ENCODE measurements at regions not wholly inside any gene's neighbourhood (a gene's known extent, or its start where the extent isn't known, plus 50 kb on each side); places are given as distances from the start of the nearest gene placed in this dataset. TPM values are rescaled to one million over a fixed set of nuclear protein-coding genes. Genes with fewer than 3 reads are reported as not detected.

GRCh38 chr1:223052462-223052861 is 90.6 kb downstream of the TLR5 start:
- Histone ChIP-seq H3K27me3 (no peaks in the 10 kb centered on the region), H3K9me3 (no peaks in the 10 kb centered on the region), H3K4me3 (no peak overlapping the region), H3K36me3 (no peaks in the 10 kb centered on the region), H3K27ac (no peak overlapping the region), H3K4me1 (no peaks in the 10 kb centered on the region)
- intact Hi-C loops (cut with DNase I), result no loop called here
- no peak for TF ChIP-seq POLR2AphosphoS5 (IDR thresholded peaks at IDR 0.05; ENCODE audit: insufficient read depth in 1 of 2, low read depth in 1 of 2)
- no peak for TF ChIP-seq POLR2A (IDR thresholded peaks at IDR 0.05)
- TF ChIP-seq, protein P1, sequence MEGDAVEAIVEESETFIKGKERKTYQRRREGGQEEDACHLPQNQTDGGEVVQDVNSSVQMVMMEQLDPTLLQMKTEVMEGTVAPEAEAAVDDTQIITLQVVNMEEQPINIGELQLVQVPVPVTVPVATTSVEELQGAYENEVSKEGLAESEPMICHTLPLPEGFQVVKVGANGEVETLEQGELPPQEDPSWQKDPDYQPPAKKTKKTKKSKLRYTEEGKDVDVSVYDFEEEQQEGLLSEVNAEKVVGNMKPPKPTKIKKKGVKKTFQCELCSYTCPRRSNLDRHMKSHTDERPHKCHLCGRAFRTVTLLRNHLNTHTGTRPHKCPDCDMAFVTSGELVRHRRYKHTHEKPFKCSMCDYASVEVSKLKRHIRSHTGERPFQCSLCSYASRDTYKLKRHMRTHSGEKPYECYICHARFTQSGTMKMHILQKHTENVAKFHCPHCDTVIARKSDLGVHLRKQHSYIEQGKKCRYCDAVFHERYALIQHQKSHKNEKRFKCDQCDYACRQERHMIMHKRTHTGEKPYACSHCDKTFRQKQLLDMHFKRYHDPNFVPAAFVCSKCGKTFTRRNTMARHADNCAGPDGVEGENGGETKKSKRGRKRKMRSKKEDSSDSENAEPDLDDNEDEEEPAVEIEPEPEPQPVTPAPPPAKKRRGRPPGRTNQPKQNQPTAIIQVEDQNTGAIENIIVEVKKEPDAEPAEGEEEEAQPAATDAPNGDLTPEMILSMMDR (IDR thresholded peaks at IDR 0.05), result no peak
- no peak for DNase-seq (ENCODE audit: extremely low spot score in 2 of 2)

DNA sequence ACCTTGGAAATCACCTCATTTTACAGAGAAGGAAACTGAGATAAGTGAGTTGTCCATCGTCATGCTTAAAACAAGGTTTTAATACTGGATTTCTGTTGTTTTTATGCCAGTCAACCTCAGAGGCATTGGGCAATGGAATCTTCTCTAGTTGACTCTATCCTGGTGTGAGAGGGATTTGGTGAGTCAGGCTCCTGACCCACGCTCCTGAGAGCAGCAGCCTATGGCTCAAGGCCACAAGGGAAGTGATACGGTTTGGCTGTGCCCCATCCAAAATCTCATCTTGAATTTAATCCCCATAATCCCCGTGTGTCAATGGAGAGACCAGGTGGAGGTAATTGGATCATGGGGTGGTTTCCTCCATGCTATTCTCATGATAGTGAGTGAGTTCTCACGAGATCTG is 90.1 kb downstream of the TLR5 start:
- Histone ChIP-seq H3K4me1 (no peaks in the 10 kb centered on the region), H3K9me3 (no peaks in the 10 kb centered on the region), H3K27me3 (no peaks in the 10 kb centered on the region), H3K36me3 (no peaks in the 10 kb centered on the region), H3K27ac (no peak overlapping the region), H3K4me3 (no peak overlapping the region)
- TF ChIP-seq, protein P1 (IDR thresholded peaks at IDR 0.05), result no peak
- intact Hi-C loops (cut with DNase I), result no loop called here
- DNase-seq (ENCODE audit: extremely low spot score in 2 of 2), result no peak

GRCh38 chr1:223056802-223057201 is 86.2 kb downstream of the TLR5 start:
- no peak for DNase-seq (ENCODE audit: extremely low spot score in 2 of 2)
- H3K9me3 ChIP-seq, result no peaks in the 10 kb centered on the region
- no peaks in the 10 kb centered on the region for H3K36me3 ChIP-seq
- intact Hi-C loops (cut with DNase I), result no loop called here
- H3K4me3 ChIP-seq, result no peak overlapping the region
- no peak for TF ChIP-seq POLR2A (IDR thresholded peaks at IDR 0.05)
- TF ChIP-seq, protein P1 (IDR thresholded peaks at IDR 0.05), result no peak
- TF ChIP-seq POLR2AphosphoS5 (IDR thresholded peaks at IDR 0.05; ENCODE audit: insufficient read depth in 1 of 2, low read depth in 1 of 2), result no peak
- H3K27ac ChIP-seq, result no peak overlapping the region
- no peaks in the 10 kb centered on the region for H3K4me1 ChIP-seq
- H3K27me3 ChIP-seq, result no peaks in the 10 kb centered on the region

- intact Hi-C loops (cut with DNase I), result no loop called here
- TF ChIP-seq POLR2AphosphoS5 (IDR thresholded peaks at IDR 0.05; ENCODE audit: insufficient read depth in 1 of 2, low read depth in 1 of 2) (no peak), POLR2A (IDR thresholded peaks at IDR 0.05) (no peak)
- TF ChIP-seq, protein P1 (IDR thresholded peaks at IDR 0.05), result no peak
- H3K27me3 ChIP-seq, result no peaks in the 10 kb centered on the region
- no peaks in the 10 kb centered on the region for H3K36me3 ChIP-seq
- no peak overlapping the region for H3K27ac ChIP-seq
- H3K4me3 ChIP-seq, result no peak overlapping the region
- H3K9me3 ChIP-seq, result no peaks in the 10 kb centered on the region
- no peak for DNase-seq (ENCODE audit: extremely low spot score in 2 of 2)
- no peaks in the 10 kb centered on the region for H3K4me1 ChIP-seq
Observed at GRCh38 chr1:223057569-223058093, 85.4 kb downstream of the TLR5 start.

Small RNA genes in the stretch of these regions (small RNA-seq; reads per million reads assigned to genes)
- not detected for gene NDUFB1P2

Measured in vagina (tissue), 2 donors.